ENCODE measurements at regions not wholly inside any gene's neighbourhood (a gene's known extent, or its start where the extent isn't known, plus 50 kb on each side); places are given as distances from the start of the nearest gene placed in this dataset.
"Not testable (repeated sequence)": the region's sequence is repeated elsewhere in the genome, so short reads cannot be mapped to it uniquely, and the experiment has no call there.

DNA sequence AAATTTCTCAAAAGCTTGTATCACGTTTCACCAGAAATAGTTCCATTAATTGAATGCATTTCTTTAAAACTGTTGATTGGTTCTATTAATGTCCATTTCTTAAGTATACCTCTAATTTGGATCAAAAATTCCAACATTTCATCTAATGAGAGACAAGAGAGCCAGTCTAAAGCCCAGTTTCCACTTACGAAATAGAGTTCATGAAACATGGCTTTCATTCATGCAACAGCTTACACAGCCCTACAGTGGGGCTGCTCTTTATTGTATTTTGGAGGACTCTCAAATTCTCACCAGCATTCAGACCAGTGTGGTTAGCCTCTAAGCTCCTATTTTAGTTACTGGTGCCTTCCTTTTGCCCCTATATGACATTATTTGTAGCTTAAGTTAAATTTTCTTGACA lies 566.9 kb upstream of the RGMB start:
- DNase-seq (ENCODE audit: low spot score), result no peak

DNA sequence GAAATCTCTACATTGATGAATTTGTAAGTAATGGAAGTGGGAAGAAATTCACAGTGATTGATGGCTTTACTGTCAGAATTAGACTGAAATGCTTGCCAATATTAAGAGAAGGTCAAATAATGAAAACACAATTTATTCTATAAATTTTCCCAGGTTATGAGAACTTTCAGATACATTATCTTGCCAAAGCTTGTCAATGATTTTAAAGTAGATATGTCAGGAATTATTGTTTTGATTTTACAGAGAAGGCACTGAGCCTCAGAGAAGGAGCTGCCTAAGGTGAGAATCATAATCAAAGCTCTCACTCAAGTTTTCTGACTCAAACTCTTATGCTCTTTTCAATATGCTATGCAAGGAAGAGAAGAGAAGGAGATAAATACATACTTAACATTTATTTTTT lies 564.0 kb upstream of the RGMB start:
- DNase-seq (ENCODE audit: low spot score), result no peak

DNA sequence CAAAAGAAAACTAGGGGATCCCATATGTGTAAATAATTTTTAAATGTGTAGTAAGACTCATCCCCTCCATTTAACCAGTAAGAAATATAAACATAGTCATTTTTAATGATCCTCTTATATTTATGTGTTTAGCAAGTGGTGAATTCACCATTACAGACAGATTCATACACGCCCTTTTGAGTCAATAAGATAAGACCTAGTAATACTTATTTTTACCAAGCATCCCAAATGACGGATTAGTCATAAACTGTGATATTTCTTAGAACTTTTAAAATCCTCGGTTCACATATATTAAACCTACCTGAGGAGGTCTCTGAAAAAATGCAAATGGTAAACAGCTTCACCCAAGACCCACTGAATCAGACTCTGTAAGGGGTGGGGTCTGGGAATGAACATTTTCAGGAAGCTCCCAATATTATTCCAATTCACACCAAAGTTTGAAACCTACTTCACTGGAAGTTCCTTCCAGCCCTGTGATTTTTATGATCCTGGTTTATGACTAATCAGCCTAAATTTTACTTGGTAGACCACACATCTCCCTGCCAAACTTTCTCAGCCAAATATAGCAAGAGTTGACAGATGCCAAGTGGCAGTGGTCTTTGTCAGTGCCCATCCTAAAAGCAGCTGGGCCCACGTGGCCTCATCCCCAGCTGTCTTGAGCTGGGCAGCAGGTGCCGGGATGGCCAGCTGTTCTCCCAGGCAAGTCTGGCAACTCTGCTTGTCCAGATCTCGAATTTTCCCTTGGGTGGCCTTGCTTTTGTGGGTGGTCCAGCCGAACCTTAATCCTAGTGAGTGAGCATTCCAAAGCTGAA lies 559.0 kb upstream of the RGMB start:
- DNase-seq (ENCODE audit: low spot score), result no peak

DNA sequence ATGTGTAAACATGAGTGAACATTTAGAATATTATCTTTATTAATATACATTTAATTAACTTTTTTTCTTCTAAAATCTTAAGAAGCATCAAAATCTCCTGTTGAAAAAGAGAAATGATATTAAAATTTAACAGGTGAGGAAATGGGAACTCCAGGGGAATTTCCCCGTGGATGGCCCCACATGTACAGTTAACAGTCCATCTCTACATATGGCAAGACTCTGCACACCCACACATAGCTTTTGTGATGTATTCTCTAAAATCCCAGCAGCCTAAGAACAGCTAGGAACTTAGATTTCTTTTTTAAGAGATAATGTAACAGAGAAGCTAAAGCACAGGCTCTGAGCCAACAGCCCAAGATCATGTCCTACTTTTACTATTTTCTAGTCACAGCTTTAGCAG lies 556.3 kb upstream of the RGMB start:
- DNase-seq (ENCODE audit: low spot score), result no peak

DNA sequence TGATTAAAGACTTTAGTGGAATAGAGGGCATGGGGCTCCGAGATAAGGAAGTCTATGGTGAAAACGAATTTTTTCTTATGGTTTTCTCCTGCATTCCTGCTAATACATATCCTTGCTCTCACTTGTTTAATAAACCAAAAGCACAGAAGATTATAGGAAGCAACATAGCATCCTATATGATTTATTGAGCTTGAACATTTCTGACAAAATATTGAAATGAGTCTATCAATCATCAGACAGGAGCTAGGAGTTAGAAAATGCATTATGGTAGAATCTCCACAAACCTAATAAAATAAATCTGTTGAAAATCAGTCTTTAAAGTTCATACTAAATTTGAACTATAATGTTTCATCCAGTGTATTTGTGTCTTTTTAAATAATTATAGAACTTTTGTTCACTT lies 554.6 kb upstream of the RGMB start:
- DNase-seq (ENCODE audit: low spot score), result no peak

DNA sequence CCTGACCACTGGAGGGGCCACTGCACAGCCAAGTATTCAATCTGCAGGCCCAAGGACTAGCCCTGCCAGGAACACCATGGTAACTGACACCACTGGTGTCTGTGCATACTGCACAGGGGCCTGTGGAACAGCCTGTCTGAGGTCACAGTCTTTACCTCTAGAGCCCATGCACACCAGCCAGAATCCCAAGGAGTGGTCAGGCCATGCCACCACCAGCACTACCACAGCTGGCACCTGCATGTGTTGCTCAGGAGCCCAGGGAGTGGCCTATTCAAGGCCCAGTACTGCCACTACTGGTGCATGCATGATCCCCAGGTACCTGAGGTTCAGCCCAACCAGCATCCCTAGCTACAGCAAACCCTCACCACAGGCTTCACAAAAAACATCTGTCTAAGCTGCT lies 546.0 kb upstream of the RGMB start:
- no peak for DNase-seq (ENCODE audit: low spot score)

DNA sequence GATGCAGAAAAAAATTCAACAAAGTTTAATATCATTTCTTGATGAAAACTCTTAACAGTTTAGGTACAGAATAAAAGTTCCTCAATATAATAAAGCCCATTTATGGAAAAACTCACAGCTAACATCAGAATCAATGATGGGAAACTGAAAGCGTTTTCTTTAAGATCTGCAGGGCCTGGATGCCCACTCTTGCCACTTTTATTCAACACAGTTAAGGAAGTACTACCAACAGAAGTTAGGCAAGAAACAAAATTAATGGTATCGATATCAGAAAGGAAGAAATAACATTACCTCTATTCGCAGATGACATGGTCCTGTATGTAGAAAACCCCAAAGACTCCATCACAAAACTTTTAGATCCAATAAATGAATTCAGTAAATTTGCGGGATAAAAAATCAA lies 542.4 kb upstream of the RGMB start:
- DNase-seq (ENCODE audit: low spot score), result no peak

DNA sequence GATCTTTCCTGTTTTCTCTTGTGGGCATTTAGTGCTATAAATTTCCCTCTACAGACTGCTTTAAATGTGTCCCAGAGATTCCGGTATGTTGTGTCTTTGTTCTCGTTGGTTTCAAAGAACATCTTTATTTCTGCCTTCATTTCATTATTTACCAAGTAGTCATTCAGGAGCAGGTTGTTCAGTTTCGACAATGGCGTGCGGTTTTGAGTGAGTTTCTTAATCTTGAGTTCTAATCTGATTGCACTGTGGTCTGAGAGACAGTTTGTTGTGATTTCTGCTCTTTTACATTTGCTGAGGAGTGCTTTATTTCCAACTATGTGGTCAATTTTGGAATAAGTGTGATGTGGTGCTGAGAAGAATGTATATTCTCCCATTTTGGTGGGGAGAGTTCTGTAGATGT lies 535.7 kb upstream of the RGMB start:
- not testable (repeated sequence) for DNase-seq (ENCODE audit: low spot score)

DNA sequence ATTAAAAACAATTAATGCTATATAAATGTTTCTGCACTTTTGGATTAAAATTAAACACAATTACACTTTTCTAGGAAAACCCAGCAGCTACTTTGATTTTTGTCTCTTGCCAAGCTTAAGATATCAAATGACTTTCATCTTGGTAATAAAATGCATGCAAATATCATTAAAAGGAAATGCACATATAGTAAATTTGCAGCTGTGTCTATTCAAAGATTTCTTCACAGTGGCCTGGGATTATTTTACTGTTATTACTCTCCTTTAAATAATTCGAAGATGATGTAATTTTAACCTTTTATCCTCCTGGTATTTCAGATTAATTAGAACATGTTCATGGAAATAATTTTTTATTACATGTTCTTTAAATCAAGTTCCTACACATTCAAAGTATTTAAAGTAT lies 529.5 kb upstream of the RGMB start:
- DNase-seq (ENCODE audit: low spot score), result no peak

DNA sequence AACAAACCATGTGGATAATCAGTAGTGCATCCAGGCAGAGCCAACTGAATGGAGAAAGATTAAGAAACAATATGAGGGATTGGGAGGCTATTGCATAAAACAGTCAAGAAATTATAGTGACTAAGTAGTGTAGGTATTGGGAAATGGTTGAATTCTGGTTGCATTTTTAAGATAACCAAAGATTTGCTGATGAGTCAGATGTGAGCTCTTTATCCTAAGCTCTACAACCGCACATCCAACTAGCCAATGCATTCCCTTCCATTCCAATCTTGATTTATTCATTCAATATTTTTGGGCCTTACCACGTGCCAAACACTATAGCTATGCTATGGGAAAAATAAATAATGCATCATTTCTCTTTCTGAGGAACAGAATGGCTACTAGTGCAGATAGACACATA lies 524.5 kb upstream of the RGMB start:
- no peak for DNase-seq (ENCODE audit: low spot score)

DNA sequence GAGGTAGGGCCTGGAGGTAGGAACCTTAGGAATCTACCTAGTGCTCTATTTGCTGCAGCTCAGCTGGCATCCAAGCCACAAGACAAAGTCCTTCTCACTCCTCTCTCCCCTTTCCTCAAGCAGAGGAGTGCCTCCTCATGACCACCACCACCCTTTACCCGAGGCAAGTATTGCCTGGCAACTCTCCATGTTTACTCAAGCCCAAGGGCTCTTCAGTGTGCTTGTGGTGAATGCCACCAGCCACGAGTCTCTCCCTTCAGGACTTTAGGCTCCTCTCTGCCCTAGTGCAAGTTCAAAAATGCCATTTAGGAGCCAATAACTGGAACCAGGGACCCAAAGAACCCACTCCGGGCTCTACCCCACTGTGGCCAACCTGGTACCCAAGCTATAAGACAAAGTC lies 514.5 kb upstream of the RGMB start:
- DNase-seq (ENCODE audit: low spot score), result no peak

DNA sequence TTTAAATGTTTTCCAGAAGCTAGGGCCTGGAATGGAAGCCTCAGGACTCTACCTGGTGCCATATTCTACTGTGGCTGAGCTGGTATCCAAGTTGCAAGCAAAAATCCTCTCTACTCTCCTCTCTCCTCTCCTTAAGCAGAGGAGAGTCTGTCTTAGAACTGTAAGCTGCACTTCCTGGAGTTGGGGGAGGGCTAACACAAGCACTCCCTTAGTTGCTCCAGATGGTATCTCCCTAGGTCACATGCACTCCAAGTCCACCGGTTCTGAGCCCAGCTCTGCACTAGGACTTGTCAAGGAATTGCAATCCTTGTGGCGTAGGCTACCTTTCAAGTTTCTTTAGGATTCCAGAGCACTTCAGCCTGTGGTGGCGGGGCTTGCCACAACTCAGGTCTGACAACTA lies 513.9 kb upstream of the RGMB start:
- DNase-seq (ENCODE audit: low spot score), result no peak

DNA sequence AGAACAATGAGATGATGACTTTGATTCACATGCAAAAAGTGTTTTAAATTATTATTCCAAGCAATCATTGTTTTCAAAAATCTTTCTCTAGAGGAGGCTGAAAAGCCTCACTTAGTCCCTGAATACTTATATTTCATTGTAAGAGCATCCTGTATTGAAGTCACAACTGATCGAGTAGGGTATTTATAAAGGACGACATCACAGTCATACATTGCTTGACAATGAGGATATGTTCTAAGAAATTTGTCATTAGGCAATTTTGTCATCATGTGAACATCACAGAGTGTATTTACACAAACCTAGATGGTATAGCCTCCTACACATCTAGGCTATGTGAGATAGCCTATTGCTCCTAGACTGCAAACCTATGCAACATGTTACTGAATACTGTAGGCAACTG lies 510.4 kb upstream of the RGMB start:
- DNase-seq (ENCODE audit: low spot score), result no peak

DNA sequence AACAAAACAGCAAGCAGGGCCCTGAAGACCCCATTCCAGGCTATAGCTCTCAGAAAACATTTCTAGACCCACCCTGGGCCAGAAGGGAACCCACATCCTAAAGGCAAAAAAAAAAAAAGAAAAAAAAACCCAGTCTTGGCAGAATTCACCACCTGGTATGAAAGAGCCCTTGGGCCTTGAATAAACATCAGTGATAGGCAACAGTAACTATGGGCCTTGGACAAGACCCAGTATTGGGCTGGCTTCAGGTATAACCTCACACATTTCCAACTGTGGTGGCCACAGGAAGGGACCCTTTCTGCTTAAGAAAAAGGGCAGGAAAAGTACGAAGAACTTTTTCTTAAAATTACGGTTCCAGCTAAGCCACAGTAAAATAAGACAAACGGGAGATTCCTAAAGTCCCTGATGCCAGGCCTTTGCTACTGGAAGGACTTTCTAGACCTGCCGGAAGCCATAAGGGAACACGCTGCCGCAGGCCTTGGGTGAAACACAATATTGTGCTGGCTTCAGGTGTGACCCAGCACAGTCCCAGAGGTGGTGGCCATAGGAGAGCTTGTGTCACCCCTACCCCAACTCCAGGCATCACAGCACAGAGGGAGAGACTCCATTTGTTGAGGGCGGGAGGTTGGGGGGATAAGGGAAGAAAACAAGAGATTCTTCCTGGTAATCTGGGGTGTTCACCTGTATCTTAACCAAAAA lies 505.2 kb upstream of the RGMB start:
- no peak for DNase-seq (ENCODE audit: low spot score)

DNA sequence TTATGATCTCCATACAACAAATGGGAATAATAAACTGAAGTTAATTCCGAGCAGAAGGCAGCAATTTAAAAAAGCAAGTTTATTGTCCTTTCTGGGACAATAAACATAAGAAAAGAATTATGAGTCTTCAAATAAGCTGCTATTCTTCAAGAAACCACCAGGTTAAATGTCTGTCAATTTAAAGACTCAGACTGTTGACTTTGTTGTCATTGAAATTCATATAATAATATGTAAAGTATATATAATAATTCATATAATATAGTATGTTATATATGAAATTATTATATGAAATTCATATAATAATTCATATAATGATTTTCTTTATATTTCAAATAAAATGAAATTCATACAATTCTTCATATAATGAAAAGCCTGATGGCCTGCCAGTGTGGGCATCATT lies 497.5 kb upstream of the RGMB start:
- no peak for DNase-seq (ENCODE audit: low spot score)

DNA sequence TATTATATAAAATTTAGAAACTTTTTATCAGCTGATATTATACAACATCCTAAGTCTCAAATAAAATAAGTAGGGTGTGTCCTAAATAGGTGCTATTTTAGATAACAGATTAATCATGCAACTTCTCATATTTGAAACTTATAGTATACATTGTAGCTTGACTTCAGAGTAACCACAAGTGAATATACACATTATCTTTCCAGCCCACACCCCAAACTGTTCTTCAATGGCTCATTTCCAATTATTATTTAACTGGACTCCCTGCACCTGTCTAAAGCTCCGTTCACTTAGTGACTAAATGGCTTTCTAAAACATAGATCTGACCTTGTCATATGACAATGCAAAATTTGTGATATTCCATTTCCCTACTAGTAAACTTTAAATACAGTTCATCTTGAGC lies 490.9 kb upstream of the RGMB start:
- DNase-seq (ENCODE audit: low spot score), result no peak

DNA sequence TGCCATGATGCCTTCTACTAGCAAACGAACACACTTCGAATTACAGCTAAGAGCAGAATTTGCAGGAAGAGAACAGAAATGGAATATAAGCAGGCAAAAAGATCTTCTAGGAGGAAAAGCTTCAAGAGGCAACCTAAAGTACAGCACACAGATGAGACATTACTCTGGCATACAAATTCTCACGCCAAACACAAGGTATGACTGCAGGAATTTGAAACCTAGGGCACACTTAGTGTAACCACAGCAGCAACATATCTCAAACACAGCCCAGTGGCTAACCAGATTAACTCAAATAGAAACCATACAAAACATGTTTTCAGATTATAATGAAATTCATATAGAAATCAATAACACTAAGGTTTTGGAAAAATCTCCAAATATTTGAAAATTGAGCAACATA lies 481.0 kb upstream of the RGMB start:
- DNase-seq (ENCODE audit: low spot score), result no peak

DNA sequence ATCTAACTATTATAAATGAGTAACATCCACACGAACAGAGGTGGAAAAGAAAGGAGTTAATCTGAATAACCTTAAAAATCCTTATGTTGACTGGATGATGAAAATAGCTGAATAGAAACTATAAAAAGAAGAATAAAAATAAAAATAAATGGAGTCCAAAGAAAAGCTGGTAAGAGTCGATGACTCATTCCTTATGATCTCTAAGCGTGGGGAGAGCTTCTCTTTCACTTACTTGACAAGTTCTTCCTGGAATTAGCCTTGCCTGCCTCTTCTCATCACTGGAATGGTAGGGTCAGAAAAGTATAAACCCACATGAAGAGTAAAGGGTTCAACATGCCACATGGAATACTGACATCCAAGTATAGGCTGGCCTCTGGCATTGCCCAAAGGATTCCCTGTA lies 477.0 kb upstream of the RGMB start:
- DNase-seq (ENCODE audit: low spot score), result no peak

DNA sequence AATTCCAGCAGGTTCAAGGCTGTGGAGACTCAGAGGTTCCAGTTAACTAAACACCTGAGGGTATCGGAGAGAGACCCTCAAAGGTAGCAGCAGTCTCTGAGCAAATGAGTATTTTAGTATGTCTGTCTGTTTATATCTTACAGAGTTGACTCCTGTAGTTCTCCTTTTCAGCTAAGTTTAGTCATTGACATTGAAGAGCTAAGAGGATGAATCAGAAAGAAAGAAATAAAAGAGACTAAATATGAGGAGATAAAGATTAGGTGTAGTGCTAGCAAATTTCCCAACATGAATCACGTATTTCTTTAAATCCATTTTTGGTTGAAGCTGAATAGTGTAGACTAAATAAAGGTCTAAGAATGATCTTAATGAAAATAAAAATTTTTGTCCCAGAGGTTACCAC lies 474.0 kb upstream of the RGMB start:
- DNase-seq (ENCODE audit: low spot score), result no peak

DNA sequence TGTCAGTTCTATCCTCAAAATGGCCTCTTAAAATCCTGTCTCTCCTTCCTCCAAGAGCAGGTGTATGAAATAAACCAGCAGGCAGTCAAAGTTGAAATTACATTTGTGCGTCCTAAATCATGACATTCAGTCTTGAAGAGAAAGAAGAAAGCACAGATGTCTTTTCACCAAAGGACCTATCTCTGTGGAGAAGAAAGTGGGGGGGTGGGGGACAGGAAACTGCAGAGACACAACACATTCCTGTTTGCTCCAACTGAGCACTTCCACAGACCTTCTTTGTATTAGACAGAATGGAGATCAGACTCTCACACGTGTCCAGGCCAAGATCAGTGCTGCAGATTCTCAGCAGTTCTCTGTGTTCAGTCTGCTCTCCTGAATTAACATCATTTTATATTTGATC lies 471.9 kb upstream of the RGMB start:
- DNase-seq (ENCODE audit: low spot score), result no peak

DNA sequence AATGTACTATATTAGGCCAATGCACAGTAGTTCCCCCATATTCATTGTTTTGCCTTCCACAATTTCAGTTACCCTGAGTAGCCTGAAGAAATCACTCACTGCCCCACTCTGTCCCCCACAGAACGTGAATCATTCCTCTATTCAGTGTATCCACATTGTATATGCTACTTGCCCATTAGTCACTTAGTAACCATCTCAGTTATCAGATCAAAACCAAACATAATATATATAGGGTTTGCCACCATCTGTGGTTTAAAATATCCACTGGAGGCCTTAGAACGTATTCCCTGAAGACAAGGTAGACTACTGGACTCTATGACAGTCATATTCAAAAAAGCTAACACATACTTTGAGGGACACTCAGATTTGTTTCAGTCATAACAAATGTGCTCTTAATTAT lies 465.7 kb upstream of the RGMB start:
- no peak for DNase-seq (ENCODE audit: low spot score)

DNA sequence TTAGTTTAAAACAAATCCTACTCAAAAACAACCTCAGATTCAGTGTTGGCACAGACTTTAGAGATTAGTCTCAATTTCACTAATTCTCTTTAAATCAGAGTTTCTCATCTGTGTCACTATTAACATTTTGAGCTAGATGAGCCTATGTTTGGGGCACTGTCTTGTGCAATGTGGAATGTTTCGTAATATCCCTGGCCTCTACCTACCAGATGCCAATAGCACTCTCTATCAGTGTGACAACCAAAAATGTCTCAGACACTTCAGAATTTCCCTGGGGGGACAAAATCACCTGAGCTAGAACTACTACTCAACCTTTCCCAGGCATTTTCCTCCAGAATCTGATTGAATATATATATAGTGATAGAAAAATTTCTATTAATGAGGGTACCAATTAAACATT lies 465.2 kb upstream of the RGMB start:
- DNase-seq (ENCODE audit: low spot score), result no peak

DNA sequence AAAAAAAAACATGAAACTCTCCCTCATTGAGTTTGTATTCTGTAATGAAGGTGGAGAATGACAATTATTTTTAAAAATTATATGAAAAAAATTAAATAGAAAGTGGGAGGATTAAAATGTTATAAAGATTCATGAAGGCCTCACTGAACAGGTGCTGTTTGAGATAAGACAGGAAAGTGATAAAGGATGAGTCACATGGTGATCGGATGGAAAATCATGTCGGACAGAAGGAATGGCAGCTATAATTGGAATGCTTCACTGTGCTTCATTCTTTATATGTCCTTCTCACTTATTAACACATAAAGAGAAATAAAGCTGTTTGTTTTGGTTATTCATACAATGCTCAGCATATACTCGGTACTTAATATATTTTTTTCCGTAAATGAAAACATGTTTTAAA lies 464.5 kb upstream of the RGMB start:
- DNase-seq (ENCODE audit: low spot score), result no peak
